ENCODE measurements at regions not wholly inside any gene's neighbourhood (a gene's known extent, or its start where the extent isn't known, plus 50 kb on each side); places are given as distances from the start of the nearest gene placed in this dataset.
"Not testable (repeated sequence)": the region's sequence is repeated elsewhere in the genome, so short reads cannot be mapped to it uniquely, and the experiment has no call there.

DNA sequence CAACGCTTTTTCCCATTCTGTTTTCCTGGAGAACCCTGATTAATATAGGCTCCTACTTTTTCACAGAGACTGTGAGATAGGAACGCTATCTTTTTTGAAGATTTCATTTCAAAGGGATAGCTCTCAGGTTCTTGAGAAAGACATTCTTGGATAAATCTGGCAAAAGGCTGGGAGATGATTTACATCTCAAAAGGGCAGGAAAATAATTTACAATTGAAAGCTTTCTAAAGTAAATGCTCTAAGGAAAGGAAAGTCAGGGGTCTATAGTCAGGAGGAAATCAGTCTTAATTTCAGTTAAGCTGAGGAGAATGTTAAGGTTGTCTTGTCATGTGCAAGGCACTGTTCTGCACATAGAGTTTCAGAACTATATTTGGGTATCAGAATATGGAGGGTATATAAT is 278.8 kb downstream of the KIF20B start:
- Histone ChIP-seq H3K9me3 (no peaks in the 10 kb centered on the region), H3K4me1 (ENCODE audit: control insufficient read depth in 1 of 2, extremely low read depth in 1 of 2, insufficient read depth in 2 of 2, low read length in 2 of 2) (no peaks in the 10 kb centered on the region), H3K36me3 (ENCODE audit: control insufficient read depth in 2 of 2, extremely low read depth in 1 of 2, insufficient read depth in 1 of 2, low read length in 1 of 2) (no peaks in the 10 kb centered on the region), H3K4me3 (ENCODE audit: control insufficient read depth in 1 of 2, extremely low read depth in 1 of 2, low read length in 1 of 2) (no peak overlapping the region), H3K27me3 (replicated peaks in 1 of 2; ENCODE audit: control insufficient read depth in 2 of 2, extremely low read depth in 1 of 2, insufficient read depth in 2 of 2, low read length in 1 of 2) (no peaks in the 10 kb centered on the region), H3K27ac (ENCODE audit: low read length) (no peak overlapping the region)
- Mint-ChIP-seq H3K9me3 (no peaks in the 10 kb centered on the region), H3K27me3 (peaks cover 0 to 3% of the 10 kb centered on the region in 2 donors), H3K4me3 (no peak overlapping the region), H3K36me3 (no peaks in the 10 kb centered on the region), H3K27ac (no peak overlapping the region), H3K4me1 (no peaks in the 10 kb centered on the region)
- CTCF ChIA-PET = no interaction called here
- WGBS (ENCODE audit: insufficient coverage) = no CpG with 5 or more reads among the region's 2 CpGs
- no peak for DNase-seq
- POLR2A ChIA-PET = no interaction called here
- ATAC-seq (replicated peaks in 1 of 4) = no peak

DNA sequence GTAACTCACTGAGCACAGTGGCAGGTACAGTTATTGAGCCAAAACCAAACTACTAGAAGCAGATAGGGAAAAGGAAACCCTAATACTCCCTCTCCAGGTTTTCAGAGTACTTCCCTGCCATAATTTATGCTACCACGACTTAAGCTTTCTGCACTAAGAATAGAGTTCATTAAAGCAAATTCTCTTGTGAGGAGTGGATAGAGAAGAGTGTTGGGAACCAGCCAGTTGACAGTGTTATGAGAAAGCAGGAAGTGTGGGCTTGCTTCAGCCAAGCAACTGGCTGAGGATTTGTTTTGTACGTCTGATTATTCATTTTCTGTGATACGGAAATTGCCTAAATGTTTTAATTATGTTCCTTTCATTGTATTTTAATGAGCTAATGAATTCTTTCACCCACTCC is 280.5 kb downstream of the KIF20B start:
- WGBS (ENCODE audit: insufficient coverage) = no CpG with 5 or more reads among the region's 3 CpGs
- no peak overlapping the region for H3K4me3 Mint-ChIP-seq
- CTCF ChIA-PET = interaction anchor here in 1 of 2 donors (0.7 kb wide), 1 partner anchor 16 kb away, joined by 3 read pairs; no protein-coding TSS in a partner anchor

GRCh38 chr10:89985446-89985845 is 284.1 kb downstream of the KIF20B start:
- Histone ChIP-seq H3K27ac (ENCODE audit: low read length) (no peak overlapping the region), H3K36me3 (ENCODE audit: control insufficient read depth in 2 of 2, extremely low read depth in 1 of 2, insufficient read depth in 1 of 2, low read length in 1 of 2) (no peaks in the 10 kb centered on the region), H3K27me3 (replicated peaks in 1 of 2; ENCODE audit: control insufficient read depth in 2 of 2, extremely low read depth in 1 of 2, insufficient read depth in 2 of 2, low read length in 1 of 2) (no peaks in the 10 kb centered on the region), H3K4me1 (ENCODE audit: control insufficient read depth in 1 of 2, extremely low read depth in 1 of 2, insufficient read depth in 2 of 2, low read length in 2 of 2) (no peaks in the 10 kb centered on the region), H3K9me3 (no peaks in the 10 kb centered on the region), H3K4me3 (ENCODE audit: control insufficient read depth in 1 of 2, extremely low read depth in 1 of 2, low read length in 1 of 2) (no peak overlapping the region)
- WGBS (ENCODE audit: insufficient coverage) = 92% methylated on average over 4 of the region's 7 CpGs
- ATAC-seq (replicated peaks in 1 of 4) (no peak), DNase-seq (no peak)
- no peak overlapping the region for H3K27ac Mint-ChIP-seq
- no peaks in the 10 kb centered on the region for H3K36me3 Mint-ChIP-seq
- H3K4me3 Mint-ChIP-seq = no peak overlapping the region
- ChIA-PET POLR2A (no interaction called here), CTCF (no interaction called here)
- no peaks in the 10 kb centered on the region for H3K27me3 Mint-ChIP-seq
- no peaks in the 10 kb centered on the region for H3K4me1 Mint-ChIP-seq
- no peaks in the 10 kb centered on the region for H3K9me3 Mint-ChIP-seq

More for the DNA sequence above, 280.5 kb downstream of the KIF20B start:
- no peaks in the 10 kb centered on the region for H3K27me3 ChIP-seq (replicated peaks in 1 of 2; ENCODE audit: control insufficient read depth in 2 of 2, extremely low read depth in 1 of 2, insufficient read depth in 2 of 2, low read length in 1 of 2)
- H3K9me3 ChIP-seq = no peaks in the 10 kb centered on the region
- no peaks in the 10 kb centered on the region for H3K36me3 Mint-ChIP-seq
- H3K36me3 ChIP-seq (ENCODE audit: control insufficient read depth in 2 of 2, extremely low read depth in 1 of 2, insufficient read depth in 1 of 2, low read length in 1 of 2) = no peaks in the 10 kb centered on the region
- H3K4me1 Mint-ChIP-seq = no peaks in the 10 kb centered on the region
- POLR2A ChIA-PET = no interaction called here
- H3K27ac ChIP-seq (ENCODE audit: low read length) = no peak overlapping the region
- DNase-seq (no peak), ATAC-seq (replicated peaks in 1 of 4) (no peak)
- no peaks in the 10 kb centered on the region for H3K27me3 Mint-ChIP-seq
- H3K9me3 Mint-ChIP-seq = no peaks in the 10 kb centered on the region
- H3K4me1 ChIP-seq (ENCODE audit: control insufficient read depth in 1 of 2, extremely low read depth in 1 of 2, insufficient read depth in 2 of 2, low read length in 2 of 2) = no peaks in the 10 kb centered on the region
- H3K4me3 ChIP-seq (ENCODE audit: control insufficient read depth in 1 of 2, extremely low read depth in 1 of 2, low read length in 1 of 2) = no peak overlapping the region
- no peak overlapping the region for H3K27ac Mint-ChIP-seq

DNA sequence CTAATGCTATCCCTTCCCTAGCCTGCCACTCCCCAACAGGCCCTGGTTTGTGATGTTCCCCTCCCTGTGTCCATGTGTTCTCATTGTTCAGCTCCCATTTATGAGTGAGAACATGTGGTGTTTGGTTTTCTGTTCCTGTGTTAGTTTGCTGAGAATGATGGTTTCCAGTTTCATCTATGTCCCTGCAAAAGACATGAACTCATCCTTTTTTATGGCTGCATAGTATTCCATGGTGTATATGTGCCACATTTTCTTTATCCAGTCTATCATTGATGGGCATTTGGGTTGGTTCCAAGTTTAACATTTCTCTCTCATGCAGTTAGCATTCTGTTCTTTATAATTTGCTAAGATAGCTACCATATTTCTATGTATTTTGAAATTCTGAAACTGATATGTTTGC is 287.0 kb downstream of the KIF20B start:
- H3K9me3 Mint-ChIP-seq; CTCF ChIA-PET; H3K27ac Mint-ChIP-seq; H3K36me3 Mint-ChIP-seq; H3K27ac ChIP-seq (ENCODE audit: low read length); ATAC-seq (replicated peaks in 1 of 4); H3K4me1 ChIP-seq (ENCODE audit: control insufficient read depth in 1 of 2, extremely low read depth in 1 of 2, insufficient read depth in 2 of 2, low read length in 2 of 2); H3K27me3 Mint-ChIP-seq; H3K27me3 ChIP-seq (replicated peaks in 1 of 2; ENCODE audit: control insufficient read depth in 2 of 2, extremely low read depth in 1 of 2, insufficient read depth in 2 of 2, low read length in 1 of 2); POLR2A ChIA-PET; H3K36me3 ChIP-seq (ENCODE audit: control insufficient read depth in 2 of 2, extremely low read depth in 1 of 2, insufficient read depth in 1 of 2, low read length in 1 of 2); H3K4me3 Mint-ChIP-seq; H3K4me3 ChIP-seq (ENCODE audit: control insufficient read depth in 1 of 2, extremely low read depth in 1 of 2, low read length in 1 of 2); H3K4me1 Mint-ChIP-seq; DNase-seq; H3K9me3 ChIP-seq: not testable (repeated sequence)

- no peaks in the 10 kb centered on the region for H3K36me3 Mint-ChIP-seq
- peaks cover 0 to 7% (median 6%) of the 10 kb centered on the region in 3 donors for H3K9me3 Mint-ChIP-seq
- CTCF ChIA-PET = no interaction called here
- Histone ChIP-seq H3K4me1 (ENCODE audit: control insufficient read depth in 1 of 2, extremely low read depth in 1 of 2, insufficient read depth in 2 of 2, low read length in 2 of 2) (no peaks in the 10 kb centered on the region), H3K27ac (ENCODE audit: low read length) (no peak overlapping the region), H3K9me3 (no peaks in the 10 kb centered on the region), H3K4me3 (ENCODE audit: control insufficient read depth in 1 of 2, extremely low read depth in 1 of 2, low read length in 1 of 2) (no peak overlapping the region), H3K27me3 (replicated peaks in 1 of 2; ENCODE audit: control insufficient read depth in 2 of 2, extremely low read depth in 1 of 2, insufficient read depth in 2 of 2, low read length in 1 of 2) (no peaks in the 10 kb centered on the region), H3K36me3 (ENCODE audit: control insufficient read depth in 2 of 2, extremely low read depth in 1 of 2, insufficient read depth in 1 of 2, low read length in 1 of 2) (no peaks in the 10 kb centered on the region)
- no peak overlapping the region for H3K4me3 Mint-ChIP-seq
- H3K27me3 Mint-ChIP-seq = no peaks in the 10 kb centered on the region
- no peak for ATAC-seq (replicated peaks in 1 of 4)
- no peak for DNase-seq
- WGBS (ENCODE audit: insufficient coverage) = no CpG with 5 or more reads among the region's 1 CpG
- H3K27ac Mint-ChIP-seq = no peak overlapping the region
- POLR2A ChIA-PET = no interaction called here
- no peaks in the 10 kb centered on the region for H3K4me1 Mint-ChIP-seq
Measured at GRCh38 chr10:89992575-89992974, 291.2 kb downstream of the KIF20B start.

- no CpG with 5 or more reads among the region's 1 CpG for WGBS (ENCODE audit: insufficient coverage)
- no peaks in the 10 kb centered on the region for H3K4me1 Mint-ChIP-seq
- no peak for DNase-seq
- Histone ChIP-seq H3K36me3 (ENCODE audit: control insufficient read depth in 2 of 2, extremely low read depth in 1 of 2, insufficient read depth in 1 of 2, low read length in 1 of 2) (no peaks in the 10 kb centered on the region), H3K4me3 (ENCODE audit: control insufficient read depth in 1 of 2, extremely low read depth in 1 of 2, low read length in 1 of 2) (no peak overlapping the region), H3K27ac (ENCODE audit: low read length) (no peak overlapping the region), H3K4me1 (ENCODE audit: control insufficient read depth in 1 of 2, extremely low read depth in 1 of 2, insufficient read depth in 2 of 2, low read length in 2 of 2) (no peaks in the 10 kb centered on the region), H3K27me3 (replicated peaks in 1 of 2; ENCODE audit: control insufficient read depth in 2 of 2, extremely low read depth in 1 of 2, insufficient read depth in 2 of 2, low read length in 1 of 2) (peaks cover 0 to 4% of the 10 kb centered on the region in 2 experiments), H3K9me3 (no peaks in the 10 kb centered on the region)
- H3K4me3 Mint-ChIP-seq = no peak overlapping the region
- ChIA-PET POLR2A (no interaction called here), CTCF (no interaction called here)
- H3K27me3 Mint-ChIP-seq = peaks cover 4% of the 10 kb centered on the region in 2 donors
- no peak overlapping the region for H3K27ac Mint-ChIP-seq
- peaks cover 0 to 7% (median 0%) of the 10 kb centered on the region in 3 donors for H3K9me3 Mint-ChIP-seq
- ATAC-seq (replicated peaks in 1 of 4) = no peak
- H3K36me3 Mint-ChIP-seq = no peaks in the 10 kb centered on the region
Measured at GRCh38 chr10:90007226-90007625, 305.8 kb downstream of the KIF20B start.

GRCh38 chr10:90011281-90011680 is 309.9 kb downstream of the KIF20B start:
- 80% methylated on average over 1 of the region's 14 CpGs for WGBS (ENCODE audit: insufficient coverage)
- H3K4me3 Mint-ChIP-seq; H3K4me3 ChIP-seq (ENCODE audit: control insufficient read depth in 1 of 2, extremely low read depth in 1 of 2, low read length in 1 of 2); H3K27ac ChIP-seq (ENCODE audit: low read length); H3K27me3 ChIP-seq (replicated peaks in 1 of 2; ENCODE audit: control insufficient read depth in 2 of 2, extremely low read depth in 1 of 2, insufficient read depth in 2 of 2, low read length in 1 of 2); ATAC-seq (replicated peaks in 1 of 4); H3K36me3 Mint-ChIP-seq; H3K4me1 Mint-ChIP-seq; POLR2A ChIA-PET; H3K27me3 Mint-ChIP-seq; DNase-seq; H3K9me3 Mint-ChIP-seq; H3K9me3 ChIP-seq; H3K36me3 ChIP-seq (ENCODE audit: control insufficient read depth in 2 of 2, extremely low read depth in 1 of 2, insufficient read depth in 1 of 2, low read length in 1 of 2); H3K27ac Mint-ChIP-seq; H3K4me1 ChIP-seq (ENCODE audit: control insufficient read depth in 1 of 2, extremely low read depth in 1 of 2, insufficient read depth in 2 of 2, low read length in 2 of 2); CTCF ChIA-PET: not testable (repeated sequence)

Data from T-cell (primary cell).